ENCODE measurements at regions not wholly inside any gene's neighbourhood (a gene's known extent, or its start where the extent isn't known, plus 50 kb on each side); places are given as distances from the start of the nearest gene placed in this dataset.

- TF ChIP-seq, protein P1, sequence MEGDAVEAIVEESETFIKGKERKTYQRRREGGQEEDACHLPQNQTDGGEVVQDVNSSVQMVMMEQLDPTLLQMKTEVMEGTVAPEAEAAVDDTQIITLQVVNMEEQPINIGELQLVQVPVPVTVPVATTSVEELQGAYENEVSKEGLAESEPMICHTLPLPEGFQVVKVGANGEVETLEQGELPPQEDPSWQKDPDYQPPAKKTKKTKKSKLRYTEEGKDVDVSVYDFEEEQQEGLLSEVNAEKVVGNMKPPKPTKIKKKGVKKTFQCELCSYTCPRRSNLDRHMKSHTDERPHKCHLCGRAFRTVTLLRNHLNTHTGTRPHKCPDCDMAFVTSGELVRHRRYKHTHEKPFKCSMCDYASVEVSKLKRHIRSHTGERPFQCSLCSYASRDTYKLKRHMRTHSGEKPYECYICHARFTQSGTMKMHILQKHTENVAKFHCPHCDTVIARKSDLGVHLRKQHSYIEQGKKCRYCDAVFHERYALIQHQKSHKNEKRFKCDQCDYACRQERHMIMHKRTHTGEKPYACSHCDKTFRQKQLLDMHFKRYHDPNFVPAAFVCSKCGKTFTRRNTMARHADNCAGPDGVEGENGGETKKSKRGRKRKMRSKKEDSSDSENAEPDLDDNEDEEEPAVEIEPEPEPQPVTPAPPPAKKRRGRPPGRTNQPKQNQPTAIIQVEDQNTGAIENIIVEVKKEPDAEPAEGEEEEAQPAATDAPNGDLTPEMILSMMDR (conservative IDR thresholded peaks at IDR 0.05), result no peak
- no peak for TF ChIP-seq ZFX (IDR thresholded peaks at IDR 0.05)
These were observed 355.8 kb upstream of the HTR2A start for GRCh38 chr13:47252627-47253026.

Data from C4-2B (cell line).